NCI-H2081 (cell line): ENCODE measurements at regions not wholly inside any gene's neighbourhood (a gene's known extent, or its start where the extent isn't known, plus 50 kb on each side); places are given as distances from the start of the nearest gene placed in this dataset.

Experiments used
- DNase-seq, 2 experiments: peaks; one replicate each; lab custom pipeline; 2025; lab: John Stamatoyannopoulos, UW

DNA sequence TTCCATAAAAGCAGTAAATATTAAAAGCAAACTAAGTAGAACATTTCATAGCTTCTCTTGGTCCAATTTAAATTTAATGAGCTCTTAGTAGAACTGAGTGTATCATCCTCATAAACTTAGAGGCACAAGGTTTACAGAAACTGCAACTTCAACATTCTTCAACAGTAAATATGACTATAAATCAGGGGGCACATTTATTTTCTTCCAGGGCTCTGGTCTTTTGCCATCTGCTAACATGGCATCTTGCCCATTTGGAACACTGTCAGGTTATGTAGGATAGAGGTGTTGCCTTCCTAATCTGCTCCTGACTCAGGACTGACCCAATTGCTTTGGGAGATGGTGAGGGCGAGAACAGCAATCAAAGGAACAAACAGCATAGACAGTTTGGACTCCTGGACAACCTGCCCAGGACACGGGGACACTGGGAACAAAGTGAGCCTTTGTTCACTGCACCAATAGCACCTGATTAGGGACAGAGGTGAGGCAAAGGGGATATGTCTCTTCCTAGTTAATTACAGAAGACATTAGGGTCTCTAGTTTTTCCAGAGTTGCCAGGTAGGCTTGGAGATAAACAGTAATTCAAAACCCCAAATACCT lies 610.2 kb upstream of the ROBO2 start:
- DNase-seq = peak in 1 of 2 experiments; percentile 9

- no peak for DNase-seq
Observed at GRCh38 chr3:76432396-76432795, 607.5 kb upstream of the ROBO2 start.

- DNase-seq = no peak
Observed at GRCh38 chr3:76436894-76437293, 603.0 kb upstream of the ROBO2 start.

GRCh38 chr3:76438971-76439370 lies 600.9 kb upstream of the ROBO2 start:
- no peak for DNase-seq

GRCh38 chr3:76442374-76442915 lies 597.5 kb upstream of the ROBO2 start:
- no peak for DNase-seq

- DNase-seq = no peak
Observed at GRCh38 chr3:76456322-76456721, 583.6 kb upstream of the ROBO2 start.

- DNase-seq = no peak
Observed at GRCh38 chr3:76463501-76463900, 576.4 kb upstream of the ROBO2 start.

GRCh38 chr3:76470285-76470684 lies 569.6 kb upstream of the ROBO2 start:
- no peak for DNase-seq

- DNase-seq = no peak
Observed at GRCh38 chr3:76474632-76475031, 565.3 kb upstream of the ROBO2 start.

- DNase-seq = no peak
Observed at GRCh38 chr3:76479161-76479650, 560.7 kb upstream of the ROBO2 start.

DNA sequence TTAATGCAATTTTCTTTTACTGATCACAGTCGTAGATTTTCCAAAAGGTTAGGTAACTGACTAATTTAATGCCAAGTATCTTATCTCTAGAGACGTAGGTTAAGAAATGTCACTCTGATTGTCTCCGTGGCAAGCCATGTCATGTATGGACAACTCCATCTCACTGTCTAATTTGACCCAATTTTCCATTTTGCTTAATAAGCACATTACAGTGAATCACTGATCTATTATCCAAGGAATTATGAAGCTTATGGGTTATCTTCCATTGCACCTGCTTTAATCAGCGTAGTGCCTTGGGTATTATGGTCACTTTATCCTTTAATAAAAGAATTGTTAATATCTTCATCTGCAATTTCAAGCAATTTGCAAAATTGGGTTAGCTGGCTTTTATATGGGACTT lies 557.4 kb upstream of the ROBO2 start:
- DNase-seq = no peak

GRCh38 chr3:76487446-76487845 lies 552.5 kb upstream of the ROBO2 start:
- DNase-seq = no peak

- no peak for DNase-seq
Observed at GRCh38 chr3:76490064-76490463, 549.8 kb upstream of the ROBO2 start.

- no peak for DNase-seq
Observed at GRCh38 chr3:76495216-76495615, 544.7 kb upstream of the ROBO2 start.

- no peak for DNase-seq
Observed at GRCh38 chr3:76497636-76498035, 542.3 kb upstream of the ROBO2 start.

- no peak for DNase-seq
Observed at GRCh38 chr3:76500746-76501275, 539.1 kb upstream of the ROBO2 start.

- no peak for DNase-seq
Observed at GRCh38 chr3:76501315-76501714, 538.6 kb upstream of the ROBO2 start.

DNA sequence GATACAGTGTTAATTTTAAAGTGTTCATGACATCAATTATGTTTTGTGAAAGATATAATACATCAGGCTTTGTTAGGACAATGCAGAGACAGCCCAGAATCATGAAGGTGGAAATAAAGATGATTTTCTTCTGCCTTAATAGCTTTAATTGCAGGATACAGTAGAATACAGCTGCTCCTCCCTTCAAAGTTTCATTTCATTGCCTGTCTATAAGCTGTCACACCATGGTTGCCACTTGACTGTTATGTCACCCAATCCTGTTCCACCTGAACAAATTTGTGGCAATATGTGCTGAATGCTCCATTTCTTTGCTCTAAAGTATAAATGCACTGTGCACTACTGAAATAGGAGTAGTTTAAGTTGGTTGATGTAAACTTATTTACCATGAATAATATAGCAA lies 537.8 kb upstream of the ROBO2 start:
- peak in 1 of 2 experiments; percentile 6 for DNase-seq

GRCh38 chr3:76505202-76505845 lies 534.6 kb upstream of the ROBO2 start:
- DNase-seq = no peak

- DNase-seq = no peak
Observed at GRCh38 chr3:76509179-76509830, 530.6 kb upstream of the ROBO2 start.

DNA sequence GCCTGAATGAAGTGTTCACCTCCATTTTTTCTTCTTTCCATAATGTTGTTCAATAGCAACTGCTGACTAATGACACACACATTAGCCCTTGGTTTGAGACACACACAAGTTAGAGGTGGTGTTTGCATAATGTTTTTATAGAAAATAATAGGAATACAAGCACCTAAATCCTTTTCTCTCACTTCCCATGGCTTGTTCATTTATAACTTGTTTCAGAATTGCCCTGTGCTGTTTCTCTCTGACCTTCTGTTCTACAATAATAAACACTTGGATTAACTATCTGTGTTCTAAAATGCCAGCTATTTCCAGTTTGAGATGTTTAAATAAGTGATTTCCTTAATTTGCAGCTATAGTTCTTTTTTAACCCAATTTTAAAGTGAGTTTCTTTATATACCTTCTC lies 525.1 kb upstream of the ROBO2 start:
- DNase-seq = no peak

DNA sequence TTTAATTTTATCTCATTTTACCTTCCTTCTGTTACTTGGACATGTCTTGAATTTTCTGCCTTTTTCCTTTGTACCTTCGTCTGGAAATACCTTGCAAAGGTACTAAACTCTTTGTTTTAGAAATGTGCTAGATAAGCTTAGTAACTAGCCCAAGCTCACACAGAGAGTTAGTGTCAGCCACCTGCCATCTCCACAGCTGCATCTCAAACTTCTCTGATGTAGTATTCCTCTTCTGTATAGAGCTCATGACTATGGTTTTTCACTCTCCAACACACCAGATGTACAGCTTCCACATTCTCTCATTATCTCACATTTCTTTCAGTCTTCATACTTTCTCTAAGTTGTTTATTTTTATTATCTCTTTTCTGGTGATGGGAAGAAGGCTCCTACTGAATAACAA lies 516.6 kb upstream of the ROBO2 start:
- no peak for DNase-seq

DNA sequence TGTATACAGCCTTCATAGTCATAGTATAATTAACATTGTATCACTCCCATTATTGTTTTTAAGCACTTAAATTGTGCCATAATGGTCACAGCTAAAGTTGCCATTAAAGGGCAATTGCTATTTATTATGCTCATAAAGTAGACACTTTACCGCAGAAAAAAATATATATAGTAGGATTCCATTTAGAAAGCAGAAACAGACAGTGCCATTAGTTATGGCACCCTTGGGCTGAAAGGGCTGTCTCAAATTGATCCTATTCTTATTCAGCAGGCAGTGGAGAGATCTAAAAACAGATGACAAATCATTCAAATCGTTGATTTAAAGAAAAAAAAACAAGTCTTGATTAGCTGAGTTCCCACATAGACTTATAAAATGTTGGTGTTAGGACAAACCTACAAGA lies 514.2 kb upstream of the ROBO2 start:
- DNase-seq = no peak
